ENCODE measurements at regions not wholly inside any gene's neighbourhood (a gene's known extent, or its start where the extent isn't known, plus 50 kb on each side); places are given as distances from the start of the nearest gene placed in this dataset.

DNA sequence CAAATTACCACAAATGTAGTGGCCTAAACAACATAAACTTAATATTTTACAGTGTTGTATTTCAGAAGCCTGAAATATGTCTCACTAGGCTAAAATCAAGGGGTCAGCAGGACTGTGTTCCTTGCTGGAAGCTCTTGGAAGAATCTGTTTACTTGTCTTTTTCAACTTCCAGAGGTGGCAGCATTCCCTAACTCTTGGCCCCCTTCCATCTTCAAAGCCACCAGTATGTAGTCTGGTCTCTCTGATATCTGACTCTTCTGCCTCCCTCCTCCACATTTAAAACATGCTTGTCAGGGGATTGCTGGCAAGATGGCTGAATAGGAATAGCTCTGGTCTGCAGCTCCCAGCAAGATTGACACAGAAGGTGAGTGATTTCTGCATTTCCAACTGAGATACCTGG lies 567.5 kb downstream of the PLA2G4A start:
- TF ChIP-seq GLIS3 (CRISPR knock-in tag; IDR thresholded peaks at IDR 0.05), result no peak
- TF ChIP-seq TSHZ2 (CRISPR knock-in tag; IDR thresholded peaks at IDR 0.05), result no peak
- no peak for TF ChIP-seq TOX (CRISPR knock-in tag; IDR thresholded peaks at IDR 0.05; ENCODE audit: borderline replicate concordance)
- no peak for TF ChIP-seq PPARA (CRISPR knock-in tag; IDR thresholded peaks at IDR 0.05; ENCODE audit: borderline replicate concordance)
- no peak for TF ChIP-seq ARNTL (CRISPR knock-in tag; IDR thresholded peaks at IDR 0.05; ENCODE audit: borderline replicate concordance, low read depth)
- no peak for TF ChIP-seq SNAI2 (CRISPR knock-in tag; IDR thresholded peaks at IDR 0.05)
- no peak for TF ChIP-seq ZC3H10 (CRISPR knock-in tag; IDR thresholded peaks at IDR 0.05)
- TF ChIP-seq, protein P1, sequence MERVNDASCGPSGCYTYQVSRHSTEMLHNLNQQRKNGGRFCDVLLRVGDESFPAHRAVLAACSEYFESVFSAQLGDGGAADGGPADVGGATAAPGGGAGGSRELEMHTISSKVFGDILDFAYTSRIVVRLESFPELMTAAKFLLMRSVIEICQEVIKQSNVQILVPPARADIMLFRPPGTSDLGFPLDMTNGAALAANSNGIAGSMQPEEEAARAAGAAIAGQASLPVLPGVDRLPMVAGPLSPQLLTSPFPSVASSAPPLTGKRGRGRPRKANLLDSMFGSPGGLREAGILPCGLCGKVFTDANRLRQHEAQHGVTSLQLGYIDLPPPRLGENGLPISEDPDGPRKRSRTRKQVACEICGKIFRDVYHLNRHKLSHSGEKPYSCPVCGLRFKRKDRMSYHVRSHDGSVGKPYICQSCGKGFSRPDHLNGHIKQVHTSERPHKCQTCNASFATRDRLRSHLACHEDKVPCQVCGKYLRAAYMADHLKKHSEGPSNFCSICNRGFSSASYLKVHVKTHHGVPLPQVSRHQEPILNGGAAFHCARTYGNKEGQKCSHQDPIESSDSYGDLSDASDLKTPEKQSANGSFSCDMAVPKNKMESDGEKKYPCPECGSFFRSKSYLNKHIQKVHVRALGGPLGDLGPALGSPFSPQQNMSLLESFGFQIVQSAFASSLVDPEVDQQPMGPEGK (CRISPR knock-in tag; IDR thresholded peaks at IDR 0.05; ENCODE audit: borderline replicate concordance), result no peak
- TF ChIP-seq BACH2 (CRISPR knock-in tag; IDR thresholded peaks at IDR 0.05; ENCODE audit: borderline replicate concordance), result no peak
- no peak for TF ChIP-seq ZNF8 (CRISPR knock-in tag; IDR thresholded peaks at IDR 0.05)

All from SK-N-SH treated with all-trans-retinoic acid at 6 μM for 48 hours (cell line).